G401 (cell line): ENCODE measurements at regions not wholly inside any gene's neighbourhood (a gene's known extent, or its start where the extent isn't known, plus 50 kb on each side); places are given as distances from the start of the nearest gene placed in this dataset.
"Not testable (repeated sequence)": the region's sequence is repeated elsewhere in the genome, so short reads cannot be mapped to it uniquely, and the experiment has no call there.

Experiments used
- DNase-seq: peaks from one replicate; pipeline ENCODE4 v3.0.0-alpha.2; 2015; ENCODE audit warnings: low spot score
- in situ Hi-C: cut with HindIII; loops from 2 replicates; pipeline ENCODE4 v1.10.0; 2016; ENCODE audit warnings: low sequenced_read_pairs, mixed read lengths

GRCh38 chrX:131812847-131813825, 210.0 kb upstream of the STK26 start:
- in situ Hi-C loops: no loop called here
- DNase-seq: no peak

DNA sequence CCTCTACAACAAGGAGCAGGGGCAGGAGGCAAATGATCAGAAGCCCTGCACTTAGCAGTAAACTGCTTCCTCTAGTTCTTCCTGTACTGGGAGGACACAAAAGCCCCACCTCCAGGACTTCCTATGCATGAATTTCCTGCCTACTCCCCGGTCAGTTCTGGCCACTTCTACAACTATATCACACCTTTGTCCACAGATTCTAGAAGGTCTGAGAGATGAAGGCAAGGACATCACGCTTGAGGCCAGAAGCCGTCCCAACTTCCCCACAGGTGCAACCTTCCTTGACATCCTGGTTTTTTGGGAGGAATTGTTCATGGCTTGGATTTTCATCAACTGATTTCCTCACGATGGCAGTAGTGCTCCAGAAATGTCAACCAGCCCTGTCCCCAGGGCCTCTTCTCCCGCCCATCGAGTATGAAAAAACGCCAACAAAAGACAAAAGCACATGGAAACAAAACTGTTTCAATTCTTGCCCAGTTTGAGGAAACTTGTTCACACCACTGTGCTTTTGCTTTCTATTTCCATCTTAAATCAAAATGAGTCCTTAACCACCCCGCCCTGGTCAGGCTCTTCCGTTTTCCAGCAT, 206.5 kb upstream of the STK26 start:
- peak; percentile 32 for DNase-seq
- in situ Hi-C loops: no loop called here

GRCh38 chrX:131818297-131818936, 204.7 kb upstream of the STK26 start:
- in situ Hi-C loops: no loop called here
- no peak for DNase-seq

DNA sequence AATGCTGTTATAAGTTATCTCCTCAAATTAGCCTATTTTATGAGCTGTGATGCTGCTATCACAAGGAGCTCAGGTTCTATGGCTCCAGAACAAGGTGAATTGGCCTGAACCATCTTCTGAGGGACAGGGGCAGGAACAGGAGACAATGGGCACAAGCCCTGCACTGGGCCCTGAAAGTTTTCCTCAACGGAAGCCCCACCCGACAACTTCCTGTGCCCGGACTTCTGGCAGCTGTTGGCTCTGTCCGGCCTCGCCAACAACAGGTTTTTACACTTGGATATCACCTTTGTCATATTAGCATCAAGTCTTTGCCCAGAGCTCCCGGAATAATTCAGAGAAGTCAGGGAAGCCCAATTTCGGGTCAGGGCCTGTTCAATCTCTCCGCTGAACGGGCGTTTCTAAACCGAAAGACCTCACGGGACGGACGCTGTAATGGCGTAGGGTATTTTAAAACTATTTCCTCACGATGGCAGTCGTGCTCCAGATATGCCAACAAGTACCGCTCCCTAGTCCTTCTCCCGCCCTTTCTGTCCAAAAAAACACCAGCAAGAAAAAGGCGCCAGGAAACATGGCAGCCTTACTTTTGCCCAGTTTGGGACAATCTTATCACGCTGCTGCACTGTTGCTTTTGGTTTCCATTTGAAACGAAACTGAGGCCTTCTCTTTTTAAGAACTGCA, 201.0 kb upstream of the STK26 start:
- no peak for DNase-seq
- in situ Hi-C loops: no loop called here

DNA sequence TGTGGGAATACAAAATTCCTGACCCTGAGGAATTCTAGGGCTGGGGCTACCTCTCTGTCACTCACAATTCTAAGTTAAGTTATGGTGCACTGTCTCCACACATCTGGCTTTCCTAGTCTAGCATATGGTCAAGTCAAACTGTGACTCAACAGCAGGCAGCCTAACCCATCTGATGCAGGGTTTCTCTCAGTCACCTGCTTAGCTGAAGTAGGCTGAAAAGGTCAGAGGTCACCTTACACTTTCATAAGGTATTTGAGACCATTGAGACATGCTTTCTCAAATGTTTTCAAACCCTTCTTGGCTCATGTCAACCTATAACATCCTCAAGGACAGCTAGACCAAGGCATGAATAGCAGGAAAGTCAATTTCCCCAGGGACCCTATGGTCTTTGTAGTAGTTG, 196.5 kb upstream of the STK26 start:
- no peak for DNase-seq
- in situ Hi-C loops: no loop called here

DNA sequence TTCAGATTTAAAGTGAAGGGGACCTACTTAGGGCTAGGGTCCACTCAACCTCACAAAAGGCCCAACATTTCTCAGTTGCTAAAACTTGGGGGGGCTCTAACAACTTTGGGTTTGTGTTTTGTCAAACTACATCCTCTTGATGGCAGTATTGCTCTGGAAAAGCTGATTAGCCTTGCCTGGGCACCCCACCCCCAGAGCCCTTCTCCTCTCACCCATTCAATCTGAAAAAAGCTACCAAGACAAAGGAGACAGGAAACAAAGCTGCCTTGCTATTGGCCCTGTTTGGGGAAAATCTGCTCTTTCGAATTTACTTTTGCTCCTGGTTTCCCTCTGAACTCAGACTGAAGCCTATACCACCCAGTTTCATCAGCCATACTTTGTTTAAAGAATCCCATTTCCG, 195.2 kb upstream of the STK26 start:
- peak; percentile 13 for DNase-seq

GRCh38 chrX:131828482-131828881, 194.6 kb upstream of the STK26 start:
- no peak for DNase-seq
- in situ Hi-C loops: no loop called here

More for the DNA sequence above, 195.2 kb upstream of the STK26 start:
- in situ Hi-C loops: no loop called here

- DNase-seq: peak; percentile 58
- in situ Hi-C loops: no loop called here
Observed at GRCh38 chrX:131830400-131831184, 192.5 kb upstream of the STK26 start.

- in situ Hi-C loops: no loop called here
- no peak for DNase-seq
Observed at GRCh38 chrX:131831185-131831520, 191.9 kb upstream of the STK26 start.

GRCh38 chrX:131836161-131836560, 186.9 kb upstream of the STK26 start:
- in situ Hi-C loops: no loop called here
- DNase-seq: no peak

DNA sequence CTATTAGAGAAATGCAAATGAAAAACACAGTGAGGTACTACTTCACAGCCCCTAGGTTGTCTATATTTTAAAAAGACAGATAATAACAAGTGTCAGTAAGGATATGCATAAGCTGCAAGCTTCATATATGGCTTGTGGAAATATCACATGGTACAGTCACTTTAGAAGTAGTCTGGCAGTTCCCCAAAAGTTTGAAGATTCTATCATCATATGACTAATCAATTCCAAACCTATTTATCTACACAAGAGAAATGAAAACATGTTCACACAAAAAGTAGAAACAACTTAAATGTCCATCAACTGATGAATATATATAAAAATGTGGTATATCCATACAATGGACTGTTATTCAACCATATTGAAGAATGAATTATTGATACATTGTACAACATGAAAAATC, 185.8 kb upstream of the STK26 start:
- in situ Hi-C loops: no loop called here

GRCh38 chrX:131840799-131841495, 182.2 kb upstream of the STK26 start:
- in situ Hi-C loops: no loop called here
- DNase-seq: no peak

More for the DNA sequence above, 185.8 kb upstream of the STK26 start:
- DNase-seq: no peak

DNA sequence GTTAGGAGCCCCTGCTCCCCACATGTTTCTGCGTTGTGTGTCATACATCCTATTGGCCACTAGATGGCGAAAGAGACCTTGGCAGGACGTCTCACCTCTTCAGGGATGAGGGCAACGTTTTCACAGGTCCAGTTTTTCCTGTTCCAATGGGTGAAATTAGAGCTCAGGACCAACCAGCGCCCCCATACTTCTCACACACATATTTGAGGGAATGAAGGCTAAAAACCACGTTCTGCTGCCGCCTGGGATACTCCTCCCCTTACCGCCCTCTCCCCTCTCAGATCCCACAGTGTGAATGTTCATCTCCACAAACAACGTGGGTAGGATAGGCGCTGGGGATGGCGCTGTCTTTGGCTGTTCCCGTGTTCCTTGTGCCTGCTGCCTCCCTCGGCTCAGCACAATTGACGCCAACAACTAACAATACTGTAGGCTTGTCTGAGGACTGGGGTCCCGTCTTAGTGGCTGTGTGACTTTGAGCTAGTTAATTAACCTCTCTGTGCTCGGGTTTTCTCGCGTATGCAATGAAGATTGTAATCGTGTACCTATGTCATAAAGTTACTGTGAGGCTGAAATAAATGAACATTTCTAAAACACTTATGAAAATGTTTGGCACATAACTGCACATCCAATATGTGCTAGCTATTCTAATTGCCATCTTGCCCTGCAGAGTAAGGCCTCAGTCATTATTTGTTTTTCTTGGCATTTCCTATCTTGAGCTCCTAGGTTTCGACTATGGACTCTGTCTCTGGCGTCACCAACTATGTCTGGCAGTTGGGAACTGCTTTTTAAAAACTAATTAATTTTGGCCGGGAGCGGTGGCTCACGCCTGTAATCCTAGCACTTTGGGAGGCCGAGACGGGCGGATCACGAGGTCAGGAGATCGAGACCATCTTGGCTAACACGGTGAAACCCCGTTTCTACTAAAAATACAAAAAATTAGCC, 181.3 kb upstream of the STK26 start:
- peak; percentile 36 for DNase-seq

DNA sequence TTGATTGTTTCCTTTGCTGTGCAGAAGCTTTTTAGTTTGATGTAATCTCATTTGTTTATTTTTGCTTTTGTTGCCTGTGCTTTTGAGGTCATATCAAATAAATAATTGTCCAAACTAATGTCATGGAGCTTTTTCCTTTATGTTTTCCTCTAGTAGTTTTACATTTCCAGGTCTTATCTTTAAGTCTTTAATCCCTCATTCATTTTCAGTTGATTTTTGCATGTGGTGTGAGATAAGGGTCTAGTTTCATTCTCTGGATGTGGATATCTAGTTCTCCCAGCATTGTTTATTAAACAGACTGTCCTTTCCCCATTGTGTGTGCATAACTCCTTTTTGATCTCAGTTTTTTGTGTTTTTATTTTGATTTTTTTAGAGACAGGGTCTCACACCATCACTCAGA, 179.1 kb upstream of the STK26 start:
- in situ Hi-C loops: no loop called here
- DNase-seq: no peak

More for the DNA sequence above, 181.3 kb upstream of the STK26 start:
- in situ Hi-C loops: no loop called here

DNA sequence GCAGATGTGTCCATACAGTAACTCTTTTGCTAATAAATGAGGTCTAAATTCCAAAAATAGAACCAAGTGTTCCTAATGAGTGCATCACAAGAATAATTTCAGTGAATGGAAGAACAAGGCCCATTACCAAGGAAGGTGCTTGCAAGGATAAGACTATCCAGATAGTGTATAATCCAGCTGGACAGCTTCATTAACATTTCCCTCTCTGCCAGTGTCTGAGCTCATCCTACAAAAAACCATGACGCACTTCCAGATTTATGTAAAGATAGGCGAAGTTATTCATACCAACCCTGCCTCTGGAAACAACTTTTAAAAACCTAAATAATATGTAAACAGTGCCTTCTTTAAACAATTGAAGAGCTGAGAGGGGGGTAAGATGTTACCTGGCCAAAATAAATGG, 177.9 kb upstream of the STK26 start:
- in situ Hi-C loops: no loop called here
- DNase-seq: no peak

DNA sequence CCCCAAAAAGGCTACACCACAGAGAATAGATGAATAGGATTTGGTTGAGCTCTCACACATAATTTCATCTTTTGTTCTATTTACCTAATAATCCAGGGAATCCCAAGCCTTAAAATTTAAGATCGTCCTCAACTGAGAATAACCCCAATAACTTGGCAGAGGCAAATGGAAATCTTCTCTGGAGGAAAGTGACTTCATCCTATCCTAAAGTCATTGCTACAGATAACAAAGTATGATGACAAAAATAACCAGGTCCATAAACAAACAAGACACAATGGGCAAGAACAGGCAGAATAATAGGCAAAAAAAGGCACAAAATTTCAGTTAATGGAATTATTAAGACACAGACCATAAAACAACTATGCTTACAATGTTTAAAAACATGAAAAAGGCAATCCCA, 177.3 kb upstream of the STK26 start:
- DNase-seq: no peak
- in situ Hi-C loops: no loop called here

- DNase-seq, in situ Hi-C loops: not testable (repeated sequence)
Observed at GRCh38 chrX:131850964-131851363, 172.1 kb upstream of the STK26 start.
